GM23248 (cell line): ENCODE measurements at regions not wholly inside any gene's neighbourhood (a gene's known extent, or its start where the extent isn't known, plus 50 kb on each side); places are given as distances from the start of the nearest gene placed in this dataset.

Experiments
- DNase-seq: peaks from one replicate; pipeline ENCODE4 v3.0.0-alpha.2; 2015
- H2AFZ ChIP-seq: fragments of 200-600 bp; sonication (generic); 2 replicates; pipeline ENCODE4 v1.6.1; 2016; ENCODE audit warnings: antibody characterized with exemption
- H3F3A ChIP-seq: fragments of 200-600 bp; sonication (generic); 2 replicates; pipeline ENCODE4 v1.6.1; 2016; ENCODE audit warnings: mild to moderate bottlenecking, antibody characterized with exemption, mixed run types; ENCODE audit not compliant: insufficient read depth
- H3K27ac ChIP-seq: fragments of 200-600 bp; sonication (generic); 2 replicates; pipeline ENCODE4 v1.5.1; 2016; ENCODE audit warnings: mild to moderate bottlenecking
- H3K27me3 ChIP-seq: fragments of 200-600 bp; sonication (generic); replicated peaks from 2 replicates; pipeline ENCODE4 v1.6.1; 2016; ENCODE audit warnings: mild to moderate bottlenecking; ENCODE audit not compliant: insufficient read depth
- H3K36me3 ChIP-seq: fragments of 200-600 bp; sonication (generic); 2 replicates; pipeline ENCODE4 v1.6.1; 2016; ENCODE audit warnings: low read depth, mild to moderate bottlenecking
- H3K4me1 ChIP-seq: fragments of 200-600 bp; sonication (generic); 2 replicates; pipeline ENCODE4 v1.6.1; 2016; ENCODE audit warnings: mild to moderate bottlenecking; ENCODE audit not compliant: insufficient read depth
- H3K4me2 ChIP-seq: fragments of 200-600 bp; sonication (generic); one replicate; pipeline ENCODE4 v1.6.1; 2016; ENCODE audit warnings: mild to moderate bottlenecking; ENCODE audit not compliant: unreplicated experiment
- H3K4me3 ChIP-seq: fragments of 200-600 bp; sonication (generic); 2 replicates; pipeline ENCODE4 v1.5.1; 2016; ENCODE audit warnings: mild to moderate bottlenecking
- H3K79me2 ChIP-seq: fragments of 200-600 bp; sonication (generic); 2 replicates; pipeline ENCODE4 v1.6.1; 2016; ENCODE audit warnings: mild to moderate bottlenecking; ENCODE audit not compliant: insufficient read depth
- H3K9ac ChIP-seq: fragments of 200-600 bp; sonication (generic); 2 replicates; pipeline ENCODE4 v1.6.1; 2016; ENCODE audit warnings: mild to moderate bottlenecking
- H3K9me2 ChIP-seq: fragments of 200-600 bp; sonication (generic); 2 replicates; pipeline ENCODE4 v1.6.1; 2016; ENCODE audit warnings: mixed run types, mild to moderate bottlenecking, moderate library complexity; ENCODE audit not compliant: insufficient read depth
- H3K9me3 ChIP-seq: fragments of 200-600 bp; sonication (generic); one replicate; pipeline ENCODE4 v1.6.1; 2017; ENCODE audit warnings: low read depth
- H4K20me1 ChIP-seq: fragments of 200-600 bp; sonication (generic); 2 replicates; pipeline ENCODE4 v1.6.0; 2016; ENCODE audit not compliant: insufficient read depth
- EZH2 ChIP-seq: fragments of 200-600 bp; sonication (generic); IDR thresholded peaks from 2 replicates; pipeline ENCODE4 v1.6.1; 2018; ENCODE audit warnings: antibody characterized with exemption, mild to moderate bottlenecking; ENCODE audit not compliant: insufficient read depth, poor library complexity, severe bottlenecking
- EZH2phosphoT487 ChIP-seq: fragments of 200-600 bp; sonication (generic); IDR thresholded peaks from 2 replicates; pipeline ENCODE4 v1.6.1; 2018; ENCODE audit warnings: antibody characterized with exemption, moderate library complexity, mild to moderate bottlenecking, low read depth; ENCODE audit not compliant: insufficient read depth
- WGBS, 2 experiments: methylation state at CpG; one replicate each; pipeline ENCODE4 v1.1.6; 2015 to 2017; ENCODE audit warnings: low lambda C conversion rate in 2 of 2, low coverage in 1 of 2; ENCODE audit errors: missing lambda C conversion rate in 2 of 2; 5-methylcytosine and 5-hydroxymethylcytosine counted together
- in situ Hi-C: fragments of 300-500 bp; cut with MboI; formaldehyde crosslinking; loops from 2 replicates; pipeline ENCODE4 v1.15.0; 2020

- H3K4me3 ChIP-seq = peak overlapping the region; percentile 13; the same call in 1 of the 2 replicates
- peaks cover 8% of the 10 kb centered on the region for H3F3A ChIP-seq
- H3K9me2 ChIP-seq = no peaks in the 10 kb centered on the region
- H2AFZ ChIP-seq = peak overlapping the region; percentile 47
- in situ Hi-C loops = no loop called here
- no peaks in the 10 kb centered on the region for H3K79me2 ChIP-seq
- peak overlapping the region; percentile 65 for H3K9ac ChIP-seq
- H3K4me2 ChIP-seq = peak overlapping the region; percentile 34
- H3K27ac ChIP-seq = peak overlapping the region; percentile 90
- H3K4me1 ChIP-seq = peaks cover 33% of the 10 kb centered on the region
- H4K20me1 ChIP-seq = no peaks in the 10 kb centered on the region
- 15 to 17% methylated on average over 7 of the region's 7 CpGs for whole genome bisulfite sequencing, 2 experiments
- H3K9me3 ChIP-seq = no peaks in the 10 kb centered on the region
- peak; percentile 90 for DNase-seq
- no peaks in the 10 kb centered on the region for H3K27me3 ChIP-seq
- H3K36me3 ChIP-seq = no peaks in the 10 kb centered on the region
- TF ChIP-seq EZH2 = no peak
- no peak for TF ChIP-seq EZH2phosphoT487
These were observed 61.4 kb downstream of the CEBPB start for GRCh38 chr20:50251992-50252511.

GRCh38 chr20:50252701-50253100, 62.1 kb downstream of the CEBPB start:
- 92% methylated on average over 7 of the region's 7 CpGs for WGBS, 2 experiments

GRCh38 chr20:50253101-50253500, 62.5 kb downstream of the CEBPB start:
- 97 to 98% methylated on average over 10 of the region's 10 CpGs for WGBS, 2 experiments
- Histone ChIP-seq H2AFZ (no peak overlapping the region), H4K20me1 (no peaks in the 10 kb centered on the region), H3K9me2 (no peaks in the 10 kb centered on the region), H3K27me3 (no peaks in the 10 kb centered on the region), H3K9ac (peak overlapping the region; percentile 65), H3K27ac (peak overlapping the region; percentile 90), H3K4me1 (peaks cover 24% of the 10 kb centered on the region), H3K4me2 (no peak overlapping the region), H3K9me3 (no peaks in the 10 kb centered on the region), H3K4me3 (no peak overlapping the region), H3K79me2 (no peaks in the 10 kb centered on the region), H3F3A (peaks cover 8% of the 10 kb centered on the region), H3K36me3 (no peaks in the 10 kb centered on the region)
- no peak for TF ChIP-seq EZH2phosphoT487
- no peak for TF ChIP-seq EZH2
- no peak for DNase-seq
- in situ Hi-C loops = no loop called here

More at GRCh38 chr20:50252701-50253100, 62.1 kb downstream of the CEBPB start:
- peaks cover 8% of the 10 kb centered on the region for H3F3A ChIP-seq
- in situ Hi-C loops = no loop called here
- H3K4me1 ChIP-seq = peaks cover 28% of the 10 kb centered on the region
- peak overlapping the region; percentile 65 for H3K9ac ChIP-seq
- no peaks in the 10 kb centered on the region for H3K79me2 ChIP-seq
- peak overlapping the region; percentile 90 for H3K27ac ChIP-seq
- TF ChIP-seq EZH2 = no peak
- no peak for TF ChIP-seq EZH2phosphoT487
- no peaks in the 10 kb centered on the region for H3K36me3 ChIP-seq
- H3K27me3 ChIP-seq = no peaks in the 10 kb centered on the region
- H2AFZ ChIP-seq = no peak overlapping the region
- H3K4me2 ChIP-seq = peak overlapping the region; percentile 34
- no peak overlapping the region for H3K4me3 ChIP-seq
- no peak for DNase-seq
- no peaks in the 10 kb centered on the region for H3K9me2 ChIP-seq
- no peaks in the 10 kb centered on the region for H4K20me1 ChIP-seq
- H3K9me3 ChIP-seq = no peaks in the 10 kb centered on the region

DNA sequence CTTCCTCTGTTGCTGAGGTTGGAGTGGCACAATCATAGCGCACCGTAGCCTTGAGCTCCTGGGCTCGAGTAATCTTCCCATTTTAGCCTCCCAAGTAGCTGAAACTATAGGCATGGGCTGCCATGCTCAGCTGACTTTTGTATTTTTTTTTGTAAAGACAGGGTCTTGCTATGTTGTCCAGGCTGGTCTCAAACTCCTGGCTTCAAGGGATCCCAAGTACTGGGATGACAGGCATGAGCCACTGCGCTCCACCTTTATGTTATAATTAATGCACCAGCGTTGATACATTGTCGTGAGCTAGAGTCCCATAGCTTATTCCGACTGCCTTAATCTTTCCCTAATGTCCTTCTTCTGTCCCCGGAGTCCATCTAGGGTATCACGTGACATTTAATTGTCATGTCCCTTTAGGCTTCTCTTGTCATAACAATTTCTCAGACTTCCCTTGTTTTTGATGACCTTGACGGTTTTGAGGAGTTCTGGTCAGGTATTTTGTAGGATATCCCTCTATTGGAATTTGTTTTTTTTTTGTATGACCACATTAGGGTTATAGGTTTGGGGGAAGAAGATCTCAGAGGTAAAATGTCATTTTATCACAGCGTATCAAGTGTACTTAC, 63.9 kb downstream of the CEBPB start:
- Histone ChIP-seq H4K20me1 (no peaks in the 10 kb centered on the region), H3K79me2 (no peaks in the 10 kb centered on the region), H3K4me2 (no peak overlapping the region), H3K4me1 (peaks cover 18% of the 10 kb centered on the region), H3K9me3 (no peaks in the 10 kb centered on the region), H3K4me3 (no peak overlapping the region), H3K9ac (no peak overlapping the region), H3K36me3 (no peaks in the 10 kb centered on the region), H3F3A (peaks cover 8% of the 10 kb centered on the region), H3K27ac (no peak overlapping the region), H3K9me2 (no peaks in the 10 kb centered on the region), H2AFZ (no peak overlapping the region), H3K27me3 (no peaks in the 10 kb centered on the region)
- DNase-seq = no peak
- WGBS, 2 experiments = 83 to 87% methylated on average over 11 of the region's 11 CpGs
- TF ChIP-seq EZH2 = no peak
- TF ChIP-seq EZH2phosphoT487 = no peak
- in situ Hi-C loops = no loop called here
